Omental fat pad (tissue), 3 donors: ENCODE measurements at regions not wholly inside any gene's neighbourhood (a gene's known extent, or its start where the extent isn't known, plus 50 kb on each side); places are given as distances from the start of the nearest gene placed in this dataset.
"Not testable (repeated sequence)": the region's sequence is repeated elsewhere in the genome, so short reads cannot be mapped to it uniquely, and the experiment has no call there.

ENCODE experiments used
- ATAC-seq: fragments of 150-250 bp; one replicate; pipeline ENCODE4 v1.9.1; 2016; ENCODE audit warnings: mild to moderate bottlenecking, moderate library complexity; ENCODE audit not compliant: low FRiP score
- DNase-seq: peaks from one replicate; pipeline ENCODE4 v3.0.0-alpha.2; 2019; ENCODE audit warnings: low spot score
- CTCF ChIP-seq, 3 donors: fragments of 450-650 bp; IDR thresholded peaks; one replicate each; pipeline ENCODE4 v1.5.1; 2016 to 2017; ENCODE audit warnings: antibody characterized with exemption in 3 of 3, mild to moderate bottlenecking in 3 of 3, moderate library complexity in 2 of 3

- no peak for ATAC-seq
- no peak for TF ChIP-seq CTCF (IDR thresholded peaks at IDR 0.05)
- no peak for DNase-seq
Measured at GRCh38 chr17:77619851-77620250, 338.7 kb upstream of the TNRC6C start.

GRCh38 chr17:77620282-77620681, 338.2 kb upstream of the TNRC6C start:
- TF ChIP-seq CTCF (IDR thresholded peaks at IDR 0.05): no peak
- DNase-seq: no peak
- no peak for ATAC-seq

- not testable (repeated sequence) for ATAC-seq, DNase-seq
Measured at GRCh38 chr17:77622084-77622483, 336.4 kb upstream of the TNRC6C start.

GRCh38 chr17:77622647-77623046, 335.9 kb upstream of the TNRC6C start:
- DNase-seq (no peak), ATAC-seq (no peak)
- no peak for TF ChIP-seq CTCF (IDR thresholded peaks at IDR 0.05)

GRCh38 chr17:77623321-77623720, 335.2 kb upstream of the TNRC6C start:
- ATAC-seq: not testable (repeated sequence)

GRCh38 chr17:77628035-77628434, 330.5 kb upstream of the TNRC6C start:
- ATAC-seq: no peak
- TF ChIP-seq CTCF (IDR thresholded peaks at IDR 0.05): no peak
- DNase-seq: no peak

More at GRCh38 chr17:77623321-77623720, 335.2 kb upstream of the TNRC6C start:
- not testable (repeated sequence) for DNase-seq

GRCh38 chr17:77629284-77629683, 329.2 kb upstream of the TNRC6C start:
- DNase-seq, ATAC-seq: not testable (repeated sequence)

- no peak for TF ChIP-seq CTCF (IDR thresholded peaks at IDR 0.05)
- DNase-seq: no peak
- ATAC-seq: no peak
Measured at GRCh38 chr17:77631307-77631706, 327.2 kb upstream of the TNRC6C start.

- DNase-seq (no peak), ATAC-seq (no peak)
- TF ChIP-seq CTCF (IDR thresholded peaks at IDR 0.05): no peak
Measured at GRCh38 chr17:77632619-77633018, 325.9 kb upstream of the TNRC6C start.
